GM19463 (cell line): ENCODE measurements at regions not wholly inside any gene's neighbourhood (a gene's known extent, or its start where the extent isn't known, plus 50 kb on each side); places are given as distances from the start of the nearest gene placed in this dataset.

Source experiments
- ATAC-seq: cut with Tn5 transposase; IDR thresholded peaks from one replicate; pipeline ENCODE4 v1.9.1; 2021; ENCODE audit warnings: mild to moderate bottlenecking, moderate library complexity; ENCODE audit not compliant: unreplicated experiment

DNA sequence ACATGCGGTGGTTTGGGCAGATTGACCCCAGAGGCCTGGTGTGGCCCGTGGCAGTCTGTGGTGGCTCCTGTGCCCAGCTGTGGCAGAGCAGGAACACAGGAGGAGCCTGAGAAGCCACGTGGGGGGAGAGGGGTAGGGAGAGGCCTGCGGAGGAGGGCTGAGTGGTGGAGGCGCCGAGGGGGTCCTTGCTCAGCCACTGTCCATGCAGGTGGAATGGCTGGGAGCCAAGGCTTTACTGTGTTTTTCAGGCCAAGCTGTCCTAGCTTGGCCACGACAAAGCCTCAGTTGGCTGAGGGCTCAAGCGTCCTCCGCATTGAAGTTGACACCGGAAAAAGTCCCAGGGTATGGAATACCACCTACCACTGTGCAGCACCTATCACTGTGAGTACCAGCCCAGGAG is 107.0 kb downstream of the VEGFA start:
- ATAC-seq: no peak

DNA sequence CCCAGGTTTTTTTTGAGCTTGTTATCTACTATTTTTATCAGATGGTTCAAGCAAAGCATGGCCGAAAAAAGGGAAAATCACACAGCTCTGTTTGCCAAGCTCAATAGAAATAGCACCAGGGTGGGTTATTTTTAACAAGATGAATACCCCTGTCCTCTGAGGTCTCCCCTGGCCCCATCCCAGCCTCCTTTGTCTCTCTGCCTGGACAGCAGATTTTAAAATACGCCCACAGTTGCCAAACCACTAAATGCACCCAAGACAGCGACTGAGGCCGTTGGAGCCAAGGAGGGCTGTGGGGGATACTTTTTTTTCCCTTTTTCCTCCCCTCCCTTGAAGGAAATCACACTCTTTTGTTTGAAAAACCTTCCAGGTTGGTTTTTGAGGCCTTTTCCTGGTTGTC is 106.6 kb downstream of the VEGFA start:
- no peak for ATAC-seq

DNA sequence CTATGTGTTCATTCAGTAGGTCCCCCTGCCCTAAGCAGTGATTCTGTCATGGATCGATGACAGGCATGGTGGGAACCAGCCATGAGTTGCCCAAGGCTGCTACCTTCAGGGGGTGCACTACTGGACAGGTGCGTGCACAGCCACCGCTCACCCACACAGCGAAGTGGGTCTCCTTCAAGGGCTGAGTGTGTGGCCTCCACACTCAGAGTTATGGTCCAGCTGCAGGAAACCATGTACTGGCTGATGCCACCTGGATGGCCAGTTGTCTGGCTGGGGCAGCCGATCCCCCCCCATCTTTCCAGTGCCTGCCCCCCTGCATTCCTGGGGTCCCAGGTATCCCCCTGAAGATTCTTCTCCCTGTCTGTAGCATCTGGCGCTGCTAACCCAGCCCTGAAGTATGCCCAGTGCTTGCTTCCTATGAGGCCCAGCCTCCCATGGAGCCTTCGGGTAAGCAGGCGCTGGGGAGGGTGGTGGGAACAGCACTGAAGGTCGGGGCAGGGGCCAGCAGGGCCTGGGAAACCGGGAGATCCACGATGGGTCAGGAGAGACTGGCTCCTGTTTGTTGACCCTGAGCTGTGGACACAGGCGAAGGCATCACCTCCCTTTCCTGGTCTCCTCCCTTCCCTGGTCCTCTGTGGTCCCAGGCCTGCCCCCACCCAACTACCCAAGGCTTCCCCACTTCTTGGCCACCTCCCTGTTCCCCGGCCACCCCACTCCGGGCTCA is 106.0 kb downstream of the VEGFA start:
- no peak for ATAC-seq

DNA sequence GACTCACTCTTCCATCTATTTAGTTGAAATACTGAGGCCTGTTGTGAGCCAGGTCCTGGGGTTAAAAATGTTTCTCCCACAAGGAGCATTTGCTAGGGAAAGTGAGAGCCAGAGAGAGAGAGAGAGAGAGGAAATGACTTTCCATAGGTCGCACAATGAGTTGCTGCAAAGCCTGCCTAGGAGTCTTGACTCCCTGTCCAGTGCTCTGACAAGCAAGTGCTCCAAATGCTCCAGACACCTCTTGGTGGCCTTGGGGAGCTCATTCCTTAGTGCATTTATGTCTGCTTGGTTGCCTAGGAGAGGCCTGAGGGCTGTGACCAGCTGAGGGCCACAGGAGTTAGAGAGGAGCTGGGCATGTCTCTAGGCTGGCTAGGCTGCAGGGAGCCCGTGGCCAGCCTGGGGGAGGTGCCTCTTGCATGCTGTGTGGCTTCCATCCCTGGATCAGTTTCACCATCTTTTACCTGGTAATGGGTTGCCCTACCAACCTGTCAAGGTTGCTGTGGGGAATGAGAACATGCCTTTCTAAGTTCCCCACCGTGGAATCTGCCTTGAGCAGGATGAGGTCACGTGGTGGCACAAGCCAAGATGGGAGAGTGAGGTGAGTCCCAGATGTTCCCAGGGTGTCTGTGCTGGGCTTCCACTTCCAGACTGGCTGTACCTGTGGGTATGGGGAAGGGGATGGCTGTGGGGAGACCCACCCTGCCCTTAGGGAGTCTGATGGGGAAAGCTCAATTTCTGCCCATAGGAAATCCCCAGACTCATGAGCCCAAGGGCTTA is 105.0 kb downstream of the VEGFA start:
- ATAC-seq: no peak

DNA sequence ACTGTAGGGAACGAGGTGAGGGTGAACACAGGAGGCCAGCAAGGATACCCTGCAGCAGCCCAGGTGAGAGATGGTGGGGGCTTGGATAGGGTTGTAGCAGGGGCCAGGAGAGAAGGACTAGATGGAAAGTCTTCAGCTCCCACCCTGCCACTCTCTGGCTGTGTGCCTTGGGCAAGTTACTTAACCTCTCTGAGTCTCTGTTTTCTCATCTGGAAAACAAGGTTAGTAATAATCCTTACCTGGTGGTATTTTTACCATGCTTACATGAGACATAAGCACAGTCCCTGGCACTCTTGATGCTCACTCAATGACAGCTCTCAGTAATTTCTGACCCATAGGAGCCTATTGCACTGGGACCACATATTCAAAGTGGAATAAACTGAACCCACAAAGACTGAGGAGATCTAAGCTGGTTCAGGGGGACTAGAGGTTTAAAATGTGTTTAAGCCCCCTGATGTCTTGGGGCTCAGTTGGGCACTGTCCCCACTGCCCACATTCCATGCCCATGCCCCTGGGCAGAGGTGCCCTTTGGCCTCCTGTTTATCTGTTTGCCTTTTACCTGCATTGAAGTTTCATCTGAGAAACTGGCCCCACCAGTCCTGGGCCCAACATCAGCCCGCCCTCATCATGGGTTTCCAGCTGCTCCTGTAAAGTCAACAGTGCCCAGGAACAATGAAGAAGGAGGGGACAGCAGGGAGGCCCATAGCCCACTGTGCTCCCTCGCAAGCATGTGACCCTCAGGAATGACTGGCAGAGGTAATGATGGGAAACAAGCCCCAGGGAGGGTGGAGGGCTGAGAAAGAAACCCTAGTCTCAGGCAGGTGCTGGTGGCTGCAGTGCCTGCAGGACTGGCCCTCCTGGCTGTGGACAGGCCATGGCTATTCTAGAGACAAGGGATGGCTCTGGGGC is 104.0 kb downstream of the VEGFA start:
- no peak for ATAC-seq

DNA sequence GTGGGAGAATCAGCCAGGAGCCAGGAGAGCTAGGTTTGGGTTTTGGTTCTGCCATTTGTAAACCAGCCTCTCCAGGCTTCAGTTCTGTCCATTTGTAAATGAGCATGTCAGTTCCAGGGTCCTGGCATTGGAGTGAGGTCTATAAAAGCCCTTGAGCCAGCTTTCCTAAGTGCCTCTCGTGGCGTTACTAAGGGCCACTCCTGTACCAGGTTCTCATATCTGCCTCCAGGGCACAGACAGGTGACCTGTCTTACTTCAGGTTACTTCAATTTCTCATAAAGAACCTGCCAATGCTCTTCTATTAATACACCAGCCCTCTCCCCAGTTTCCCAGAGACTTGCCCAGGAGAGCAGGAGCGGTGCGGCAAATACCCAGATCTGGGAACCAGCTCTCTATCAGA is 101.9 kb downstream of the VEGFA start:
- no peak for ATAC-seq

DNA sequence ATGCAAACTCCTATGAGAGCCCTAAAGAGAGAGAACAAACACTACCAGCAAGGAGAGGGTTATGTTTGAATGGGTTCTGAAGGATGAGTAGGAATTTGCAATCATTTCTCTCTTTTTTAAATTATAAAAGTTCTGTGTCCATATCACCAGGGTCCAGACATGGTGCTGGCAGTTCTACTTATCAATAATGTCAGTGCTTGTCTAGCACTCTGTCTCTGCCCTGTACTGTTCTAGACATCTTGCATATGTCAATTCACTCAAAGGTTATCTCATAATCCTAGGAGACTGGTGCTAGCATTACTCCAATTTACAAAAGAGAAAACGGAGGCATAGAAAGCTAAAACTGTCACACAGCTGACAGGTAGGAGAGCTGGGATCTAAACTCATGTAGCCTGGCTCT is 101.3 kb downstream of the VEGFA start:
- ATAC-seq: no peak

DNA sequence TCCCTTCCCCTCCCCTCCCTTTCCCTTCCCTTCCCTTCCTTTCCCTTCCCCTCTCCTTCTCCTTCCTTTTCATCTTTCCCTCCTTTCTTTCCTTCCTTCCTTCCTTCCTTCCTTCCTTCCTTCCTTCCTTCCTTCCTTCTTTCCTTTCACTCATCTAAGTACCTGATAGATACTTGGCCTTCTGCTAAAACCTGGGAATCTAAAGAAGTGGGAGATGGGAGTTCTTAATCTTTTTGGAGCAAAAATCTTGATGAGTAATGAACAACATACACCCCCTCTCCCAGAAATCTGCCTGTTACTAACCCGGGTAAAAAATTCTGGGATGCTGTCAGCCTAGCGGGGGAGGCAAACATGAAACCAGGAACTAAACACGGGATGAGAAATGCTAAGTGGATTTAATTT is 100.7 kb downstream of the VEGFA start:
- no peak for ATAC-seq

DNA sequence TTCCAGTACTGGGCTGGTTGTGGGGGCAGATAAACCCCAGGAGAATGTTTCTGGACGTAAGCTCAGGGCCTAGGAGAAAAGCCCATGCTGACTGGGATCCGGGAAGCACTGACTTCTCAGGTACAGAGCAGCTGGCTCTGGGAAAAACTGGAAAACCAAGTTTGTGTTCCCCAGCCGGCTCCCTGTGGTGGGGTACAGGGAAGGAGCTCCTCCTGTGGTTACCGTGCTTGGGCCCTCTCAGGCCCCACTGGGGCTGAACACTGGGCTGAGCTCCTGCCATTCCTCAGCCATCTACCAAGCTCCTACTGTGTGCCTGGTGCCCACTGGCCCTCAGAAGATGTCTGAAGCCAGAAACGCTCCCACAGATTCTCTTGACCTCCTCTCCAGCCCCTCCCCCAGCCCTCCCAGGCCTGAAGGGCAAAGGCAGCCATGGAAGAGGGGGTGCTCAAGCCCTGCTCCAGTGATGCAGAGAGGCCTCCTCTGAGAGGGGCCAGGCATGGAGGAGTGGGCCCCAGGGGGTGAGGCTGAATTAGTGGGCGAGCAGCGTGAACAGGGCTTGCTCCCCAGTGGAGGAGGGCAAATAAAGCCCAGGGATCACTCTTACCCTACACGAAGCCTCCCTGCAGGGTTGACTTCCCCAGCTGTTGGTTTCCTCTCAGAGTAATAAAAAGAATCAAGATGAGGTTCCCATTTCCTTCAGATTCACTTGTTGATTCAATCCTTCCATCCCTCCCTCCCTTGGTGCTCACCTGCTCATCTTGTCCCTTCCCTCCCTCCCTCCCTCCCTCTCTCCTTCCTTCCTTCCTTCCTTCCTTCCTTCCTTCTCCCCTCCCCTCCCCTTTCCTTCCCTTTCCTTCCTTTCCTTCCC is 100.0 kb downstream of the VEGFA start:
- ATAC-seq: no peak

DNA sequence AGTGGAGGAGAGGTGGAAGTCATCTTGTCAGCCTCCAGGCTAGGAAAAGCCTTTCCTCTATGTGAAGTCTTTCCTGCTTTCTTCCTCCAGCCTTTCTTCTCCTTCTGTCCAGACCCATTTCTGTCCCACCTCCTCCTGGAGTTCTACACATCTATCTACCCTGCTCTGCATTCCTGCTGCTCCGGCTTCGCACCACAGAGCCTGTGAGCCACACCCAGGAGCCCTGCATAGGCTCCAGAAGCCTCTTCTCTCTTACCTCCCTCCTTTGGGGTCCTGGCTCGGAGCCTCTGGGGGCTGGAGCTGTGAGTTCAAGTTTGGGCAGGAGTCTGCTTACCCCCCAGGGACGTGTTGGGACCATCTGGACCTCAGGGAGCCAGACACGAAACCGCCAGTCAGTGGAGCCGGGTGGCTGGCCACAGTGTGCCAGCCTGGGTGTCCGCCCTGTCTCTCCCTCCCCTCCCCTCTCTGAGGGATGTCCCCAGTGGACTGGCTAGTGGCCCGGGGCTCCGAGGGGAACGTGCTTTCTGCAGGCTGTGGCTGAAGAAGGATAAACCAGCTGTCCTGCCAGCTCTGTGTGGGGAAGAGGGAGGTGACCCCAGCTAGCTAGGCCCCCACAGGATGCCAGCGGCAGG is 99.2 kb downstream of the VEGFA start:
- no peak for ATAC-seq

DNA sequence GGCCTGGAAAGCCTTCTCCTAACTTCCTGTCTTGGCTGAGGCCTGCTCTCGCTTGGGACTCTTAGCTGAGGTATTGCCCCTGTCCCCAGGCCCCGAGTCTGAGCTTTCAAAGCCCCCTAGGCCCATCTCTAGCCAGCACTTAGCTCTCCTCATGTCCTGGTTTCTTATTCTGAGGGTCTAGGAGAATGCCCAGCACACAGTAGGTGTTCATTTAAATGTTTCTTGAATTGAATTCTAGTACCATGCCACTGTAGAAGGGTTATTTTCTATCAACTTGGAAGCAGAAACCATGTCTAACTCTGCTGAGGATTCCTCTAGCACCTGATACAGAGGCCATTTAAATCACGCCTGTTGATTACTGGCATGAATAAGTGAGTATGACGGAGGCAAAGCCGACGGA is 98.5 kb downstream of the VEGFA start:
- ATAC-seq: no peak

DNA sequence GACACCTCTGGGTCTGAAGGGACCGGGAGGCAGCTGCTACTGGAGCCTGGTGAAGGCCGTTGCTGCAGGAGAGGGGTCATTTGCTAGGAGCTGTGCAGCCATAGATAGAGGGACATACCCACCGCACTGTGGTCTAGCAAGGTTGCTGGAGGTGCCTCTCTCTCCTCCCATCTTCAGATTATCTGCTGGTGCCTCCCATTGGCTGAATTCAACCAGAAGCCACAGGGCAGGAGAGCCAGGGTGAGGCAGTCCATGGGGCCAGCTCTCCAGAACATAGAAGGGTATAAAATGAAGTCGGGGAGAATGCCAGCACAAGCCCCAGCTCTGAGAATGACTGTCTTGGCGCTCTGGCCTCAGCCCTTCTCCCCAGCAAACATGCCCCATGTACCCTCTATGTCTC is 98.0 kb downstream of the VEGFA start:
- ATAC-seq: no peak

DNA sequence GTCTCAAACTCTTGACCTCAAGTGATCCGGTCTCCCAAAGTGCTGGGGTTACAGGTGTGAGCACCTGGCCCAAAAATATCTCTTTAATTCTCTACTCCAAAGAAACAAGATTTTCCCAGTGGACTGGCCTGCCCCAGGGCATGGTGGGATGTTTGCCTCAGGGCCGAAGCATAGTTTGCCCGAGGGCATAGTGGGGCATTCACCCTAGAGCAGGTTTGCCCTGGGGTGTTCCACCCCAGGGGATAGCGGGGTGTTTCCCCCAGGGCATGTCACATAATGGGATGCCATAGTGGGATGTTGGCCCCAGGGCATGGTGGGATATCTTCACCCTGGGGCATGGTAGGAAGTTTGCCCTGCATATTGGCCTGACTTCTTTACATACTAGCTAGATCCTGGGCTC is 97.2 kb downstream of the VEGFA start:
- no peak for ATAC-seq

DNA sequence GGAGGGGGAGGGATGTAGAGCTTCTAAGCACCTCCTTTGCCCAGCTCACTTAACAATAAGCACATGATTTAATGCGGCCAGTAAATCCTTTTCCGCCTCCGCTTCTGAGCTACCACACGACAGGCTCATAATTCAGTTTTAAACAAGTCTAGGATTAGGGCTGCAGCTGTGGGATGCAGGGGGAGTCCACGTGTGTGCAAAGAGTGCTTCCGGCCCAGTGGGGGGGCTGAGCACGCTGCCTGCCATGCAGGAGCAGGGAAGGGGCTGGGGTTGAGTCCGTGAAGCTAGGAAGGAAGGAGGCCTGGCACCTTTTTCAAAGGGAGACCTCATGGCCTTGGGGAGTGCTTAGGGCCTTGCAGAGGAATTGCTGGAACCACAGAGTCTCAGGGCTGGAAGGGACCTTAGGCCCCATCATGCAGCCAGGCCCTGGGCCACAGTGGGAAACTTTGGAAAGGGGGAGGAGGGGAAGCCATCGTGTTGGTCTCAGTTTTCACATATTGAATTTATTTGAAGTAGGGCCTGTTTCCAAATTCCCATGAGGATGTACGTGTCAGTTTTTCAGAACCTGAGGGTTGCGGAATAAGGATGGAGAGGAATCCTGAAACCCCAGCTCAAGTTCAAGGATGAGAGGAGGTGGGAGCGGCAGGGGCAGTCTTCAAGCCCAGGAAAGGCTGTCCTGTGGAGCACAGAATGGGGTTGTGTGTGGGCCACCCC is 96.1 kb downstream of the VEGFA start:
- no peak for ATAC-seq

DNA sequence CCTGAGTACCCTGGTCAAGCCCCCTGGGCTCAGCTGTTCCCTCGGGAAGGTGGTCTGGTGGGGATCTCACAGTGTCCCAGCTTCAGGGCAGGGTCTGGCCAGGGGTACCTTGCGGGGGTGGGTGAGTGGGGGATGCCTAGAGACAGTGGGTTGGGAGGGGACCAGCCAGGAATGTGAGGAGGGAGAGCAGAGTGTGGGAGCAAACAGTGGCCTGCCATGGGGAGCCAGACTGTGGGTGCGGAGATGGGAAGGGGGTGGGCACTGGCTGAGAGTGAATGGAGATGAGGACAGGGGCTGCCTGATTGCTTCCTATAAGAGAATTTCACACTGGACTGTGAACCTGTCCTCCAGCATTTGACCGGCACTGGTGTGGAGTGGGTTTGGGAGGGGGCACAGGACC is 95.1 kb downstream of the VEGFA start:
- ATAC-seq: no peak

DNA sequence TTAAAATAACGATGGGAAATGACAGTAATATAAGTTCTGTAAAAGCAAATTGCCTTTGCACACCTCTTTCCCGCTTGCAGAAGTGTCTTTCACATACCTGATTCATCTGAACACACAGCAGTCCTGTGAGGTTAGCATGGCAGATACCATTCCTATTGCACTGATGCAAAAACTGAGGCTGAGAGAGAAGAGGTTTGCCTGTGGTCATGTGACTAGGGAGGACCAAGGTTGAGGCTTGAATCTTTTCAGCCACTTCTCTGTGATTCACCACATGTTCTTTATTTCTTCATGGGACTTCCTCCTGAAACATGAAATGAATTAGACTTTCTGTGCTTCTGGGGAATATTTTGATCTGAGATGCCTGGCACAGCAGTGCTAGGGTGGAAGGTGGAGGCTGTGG is 92.9 kb downstream of the VEGFA start:
- no peak for ATAC-seq

DNA sequence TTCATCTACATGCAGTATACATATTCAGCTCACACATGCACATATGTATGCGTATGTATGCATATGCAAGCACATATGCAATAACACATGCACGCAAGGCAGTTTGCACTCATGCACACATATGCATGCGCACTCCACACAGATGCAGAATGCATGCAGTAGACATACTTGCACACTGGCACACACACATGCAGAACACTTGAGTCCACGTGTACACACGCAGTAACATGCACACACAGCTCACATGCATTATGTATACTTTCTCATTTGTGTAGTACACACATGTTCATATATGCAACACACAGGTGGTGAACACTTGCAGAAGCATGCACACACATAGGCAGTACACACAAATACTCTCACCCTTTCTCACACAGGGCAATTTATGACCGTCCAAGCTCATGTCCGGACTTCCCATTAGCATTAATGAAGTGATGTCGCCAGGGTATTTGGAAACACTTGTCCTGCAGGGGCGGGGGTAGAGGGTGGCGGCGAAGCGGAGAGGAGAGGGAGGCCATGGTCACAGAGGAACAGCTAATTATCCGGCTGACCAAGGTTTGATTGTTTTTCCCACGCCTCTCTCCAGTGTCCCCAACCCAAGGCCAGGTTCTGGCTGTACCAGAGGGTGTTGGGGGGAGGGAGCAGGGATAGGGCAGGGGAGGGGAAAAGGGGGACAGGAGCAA is 91.3 kb downstream of the VEGFA start:
- no peak for ATAC-seq

DNA sequence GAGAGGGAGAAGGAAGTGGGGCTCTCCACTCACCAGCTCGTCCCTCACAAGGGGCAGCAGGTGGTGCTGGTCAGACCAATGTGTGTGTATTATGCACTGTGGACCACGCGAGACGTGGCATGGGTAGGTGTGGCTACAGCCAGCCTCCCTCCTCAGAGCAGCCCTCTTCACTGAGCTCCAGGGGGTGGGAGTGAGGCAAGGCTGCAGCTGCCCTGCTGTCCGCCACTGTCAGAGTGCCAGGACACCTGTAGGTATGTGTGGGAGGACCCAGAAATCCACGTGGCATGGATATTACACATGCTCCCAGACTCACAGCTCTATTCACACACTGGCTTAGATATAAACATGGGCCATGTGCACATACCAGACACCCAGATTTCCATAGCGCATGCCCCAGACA is 90.3 kb downstream of the VEGFA start:
- ATAC-seq: no peak

DNA sequence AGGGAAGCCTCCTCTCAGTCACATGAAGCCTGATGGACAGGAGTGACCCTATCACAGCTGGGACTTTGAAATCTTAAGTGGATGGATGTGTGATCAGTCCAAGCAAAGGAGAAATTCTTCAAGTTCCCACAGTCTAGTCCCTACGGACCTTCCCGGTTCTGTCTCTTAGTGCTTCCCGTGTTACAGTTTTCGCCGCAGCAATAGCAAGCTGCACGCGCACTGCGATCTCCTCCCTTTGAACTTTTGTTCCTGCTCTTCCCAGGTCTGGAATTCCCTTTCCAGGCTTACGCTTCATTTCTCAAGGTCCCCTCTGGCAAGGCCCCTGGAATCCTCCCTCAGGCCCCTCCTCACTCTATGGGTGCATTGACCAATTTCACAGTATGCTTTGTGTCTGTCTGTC is 89.2 kb downstream of the VEGFA start:
- no peak for ATAC-seq
